ENCODE measurements at regions not wholly inside any gene's neighbourhood (a gene's known extent, or its start where the extent isn't known, plus 50 kb on each side); places are given as distances from the start of the nearest gene placed in this dataset.

DNA sequence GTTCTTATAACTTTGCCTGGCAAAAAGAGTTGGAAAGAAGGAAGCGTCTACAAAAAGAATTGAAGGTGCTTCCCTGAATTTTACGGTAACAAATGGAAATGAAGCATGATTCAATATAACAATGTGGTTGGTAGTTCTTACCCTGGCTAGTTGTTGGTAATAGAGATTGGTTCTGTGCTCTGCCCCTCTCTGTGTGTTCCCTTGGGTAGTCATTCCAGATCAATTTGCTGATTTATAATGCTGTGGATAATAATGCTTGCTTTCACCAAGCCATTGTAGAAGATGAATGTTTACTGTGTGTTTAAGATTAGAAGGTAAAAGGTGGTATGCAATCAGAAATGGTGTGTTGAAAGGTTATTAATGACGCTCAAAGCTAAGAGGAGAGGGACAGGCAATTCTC is 577.8 kb upstream of the NXPH2 start:
- WGBS, 2 donors, result 87 to 95% methylated on average over 3 of the region's 3 CpGs
- H3K27me3 ChIP-seq, result no peaks in the 10 kb centered on the region
- DNase-seq, result no peak
- H3K9me3 ChIP-seq, result no peaks in the 10 kb centered on the region
- H3K36me3 ChIP-seq (ENCODE audit: low read depth, missing control alignments), result no peaks in the 10 kb centered on the region
- no peaks in the 10 kb centered on the region for H3K4me1 ChIP-seq
- TF ChIP-seq, protein P1, sequence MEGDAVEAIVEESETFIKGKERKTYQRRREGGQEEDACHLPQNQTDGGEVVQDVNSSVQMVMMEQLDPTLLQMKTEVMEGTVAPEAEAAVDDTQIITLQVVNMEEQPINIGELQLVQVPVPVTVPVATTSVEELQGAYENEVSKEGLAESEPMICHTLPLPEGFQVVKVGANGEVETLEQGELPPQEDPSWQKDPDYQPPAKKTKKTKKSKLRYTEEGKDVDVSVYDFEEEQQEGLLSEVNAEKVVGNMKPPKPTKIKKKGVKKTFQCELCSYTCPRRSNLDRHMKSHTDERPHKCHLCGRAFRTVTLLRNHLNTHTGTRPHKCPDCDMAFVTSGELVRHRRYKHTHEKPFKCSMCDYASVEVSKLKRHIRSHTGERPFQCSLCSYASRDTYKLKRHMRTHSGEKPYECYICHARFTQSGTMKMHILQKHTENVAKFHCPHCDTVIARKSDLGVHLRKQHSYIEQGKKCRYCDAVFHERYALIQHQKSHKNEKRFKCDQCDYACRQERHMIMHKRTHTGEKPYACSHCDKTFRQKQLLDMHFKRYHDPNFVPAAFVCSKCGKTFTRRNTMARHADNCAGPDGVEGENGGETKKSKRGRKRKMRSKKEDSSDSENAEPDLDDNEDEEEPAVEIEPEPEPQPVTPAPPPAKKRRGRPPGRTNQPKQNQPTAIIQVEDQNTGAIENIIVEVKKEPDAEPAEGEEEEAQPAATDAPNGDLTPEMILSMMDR (IDR thresholded peaks at IDR 0.05), result no peak
- no peak for TF ChIP-seq POLR2A (IDR thresholded peaks at IDR 0.05)
- intact Hi-C loops (cut with DNase I; ENCODE audit: low total_unique reads), result no loop called here
- no peak overlapping the region for H3K27ac ChIP-seq
- no peak overlapping the region for H3K4me3 ChIP-seq

- Histone ChIP-seq H3K4me1 (no peaks in the 10 kb centered on the region), H3K4me3 (no peak overlapping the region), H3K27me3 (no peaks in the 10 kb centered on the region), H3K27ac (no peak overlapping the region), H3K36me3 (ENCODE audit: low read depth, missing control alignments) (no peaks in the 10 kb centered on the region), H3K9me3 (no peaks in the 10 kb centered on the region)
- no peak for DNase-seq
- no peak for TF ChIP-seq POLR2A (IDR thresholded peaks at IDR 0.05)
- TF ChIP-seq, protein P1 (IDR thresholded peaks at IDR 0.05), result no peak
- intact Hi-C loops (cut with DNase I; ENCODE audit: low total_unique reads), result no loop called here
- 65 to 67% methylated on average over 1 of the region's 1 CpG for WGBS, 2 donors
Observed at GRCh38 chr2:139354518-139354917, 574.3 kb upstream of the NXPH2 start.

- no peaks in the 10 kb centered on the region for H3K27me3 ChIP-seq
- WGBS, 2 donors, result 86 to 94% methylated on average over 1 of the region's 1 CpG
- intact Hi-C loops (cut with DNase I; ENCODE audit: low total_unique reads), result no loop called here
Observed at GRCh38 chr2:139353874-139354273, 573.7 kb upstream of the NXPH2 start.

DNA sequence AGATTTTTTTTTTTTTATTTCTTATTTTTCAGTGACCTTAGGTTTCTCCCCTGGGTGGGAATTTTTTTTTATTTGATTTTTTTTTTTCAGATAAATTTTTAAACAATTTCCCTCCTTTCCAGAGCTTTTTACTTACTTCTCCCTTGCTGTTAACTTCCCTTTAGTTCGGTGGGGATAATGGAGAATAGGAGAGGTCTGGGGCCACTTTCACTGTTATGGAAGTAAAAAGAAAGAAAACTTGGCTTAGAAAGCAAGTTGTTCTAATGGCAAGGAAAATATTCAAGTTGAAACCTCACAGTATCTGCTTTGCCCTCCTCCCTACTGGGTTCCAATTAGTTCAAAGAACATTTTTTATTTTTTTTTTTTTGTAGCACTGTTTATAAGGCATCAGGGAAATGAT is 537.1 kb upstream of the NXPH2 start:
- no peaks in the 10 kb centered on the region for H3K4me1 ChIP-seq
- H3K27me3 ChIP-seq, result no peaks in the 10 kb centered on the region
- H3K27ac ChIP-seq, result no peak overlapping the region
- intact Hi-C loops (cut with DNase I; ENCODE audit: low total_unique reads), result no loop called here
- WGBS, 2 donors, result 54 to 71% methylated on average over 1 of the region's 1 CpG
- H3K36me3 ChIP-seq (ENCODE audit: low read depth, missing control alignments), result no peaks in the 10 kb centered on the region
- no peak for DNase-seq
- TF ChIP-seq POLR2A (IDR thresholded peaks at IDR 0.05), result no peak
- TF ChIP-seq, protein P1 (IDR thresholded peaks at IDR 0.05), result no peak
- H3K9me3 ChIP-seq, result no peaks in the 10 kb centered on the region
- no peak overlapping the region for H3K4me3 ChIP-seq

More at GRCh38 chr2:139353874-139354273, 573.7 kb upstream of the NXPH2 start:
- no peak for DNase-seq
- no peak overlapping the region for H3K4me3 ChIP-seq
- no peaks in the 10 kb centered on the region for H3K9me3 ChIP-seq
- H3K27ac ChIP-seq, result no peak overlapping the region
- no peak for TF ChIP-seq POLR2A (IDR thresholded peaks at IDR 0.05)
- TF ChIP-seq, protein P1 (IDR thresholded peaks at IDR 0.05), result no peak
- H3K36me3 ChIP-seq (ENCODE audit: low read depth, missing control alignments), result no peaks in the 10 kb centered on the region
- H3K4me1 ChIP-seq, result no peaks in the 10 kb centered on the region

GRCh38 chr2:139314059-139314458 is 533.9 kb upstream of the NXPH2 start:
- no peaks in the 10 kb centered on the region for H3K36me3 ChIP-seq (ENCODE audit: low read depth, missing control alignments)
- DNase-seq, result no peak
- no peaks in the 10 kb centered on the region for H3K27me3 ChIP-seq
- TF ChIP-seq, protein P1 (IDR thresholded peaks at IDR 0.05), result no peak
- no peak for TF ChIP-seq POLR2A (IDR thresholded peaks at IDR 0.05)
- 58 to 63% methylated on average over 1 of the region's 1 CpG for WGBS, 2 donors
- intact Hi-C loops (cut with DNase I; ENCODE audit: low total_unique reads), result no loop called here
- no peak overlapping the region for H3K4me3 ChIP-seq
- H3K9me3 ChIP-seq, result no peaks in the 10 kb centered on the region
- no peak overlapping the region for H3K27ac ChIP-seq
- no peaks in the 10 kb centered on the region for H3K4me1 ChIP-seq

All from testis (tissue), 2 donors.